ENCODE measurements at regions not wholly inside any gene's neighbourhood (a gene's known extent, or its start where the extent isn't known, plus 50 kb on each side); places are given as distances from the start of the nearest gene placed in this dataset.

DNA sequence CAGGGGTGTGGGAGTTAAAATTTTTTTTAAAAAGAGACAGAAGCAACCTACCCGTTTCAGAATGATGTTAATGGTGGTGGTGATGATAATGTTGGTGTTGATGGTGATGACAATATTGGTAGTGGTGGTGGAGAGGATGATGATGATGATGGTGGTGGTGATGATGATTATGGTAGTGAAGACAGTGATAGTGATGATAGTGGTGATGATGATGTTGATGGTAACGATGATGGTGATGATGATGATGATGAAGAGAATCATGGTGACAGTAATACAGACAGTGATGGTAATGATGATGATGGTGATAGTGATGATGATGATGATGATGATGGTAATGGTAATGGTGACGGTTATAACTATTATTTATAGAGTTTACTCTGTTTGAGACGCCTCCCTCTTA lies 117.6 kb downstream of the ICE1 start:
- H3K4me3 ChIP-seq (ENCODE audit: low read depth, low read length), result no peak overlapping the region
- DNase-seq (ENCODE audit: low read depth), result no peak
- TF ChIP-seq, protein P1, sequence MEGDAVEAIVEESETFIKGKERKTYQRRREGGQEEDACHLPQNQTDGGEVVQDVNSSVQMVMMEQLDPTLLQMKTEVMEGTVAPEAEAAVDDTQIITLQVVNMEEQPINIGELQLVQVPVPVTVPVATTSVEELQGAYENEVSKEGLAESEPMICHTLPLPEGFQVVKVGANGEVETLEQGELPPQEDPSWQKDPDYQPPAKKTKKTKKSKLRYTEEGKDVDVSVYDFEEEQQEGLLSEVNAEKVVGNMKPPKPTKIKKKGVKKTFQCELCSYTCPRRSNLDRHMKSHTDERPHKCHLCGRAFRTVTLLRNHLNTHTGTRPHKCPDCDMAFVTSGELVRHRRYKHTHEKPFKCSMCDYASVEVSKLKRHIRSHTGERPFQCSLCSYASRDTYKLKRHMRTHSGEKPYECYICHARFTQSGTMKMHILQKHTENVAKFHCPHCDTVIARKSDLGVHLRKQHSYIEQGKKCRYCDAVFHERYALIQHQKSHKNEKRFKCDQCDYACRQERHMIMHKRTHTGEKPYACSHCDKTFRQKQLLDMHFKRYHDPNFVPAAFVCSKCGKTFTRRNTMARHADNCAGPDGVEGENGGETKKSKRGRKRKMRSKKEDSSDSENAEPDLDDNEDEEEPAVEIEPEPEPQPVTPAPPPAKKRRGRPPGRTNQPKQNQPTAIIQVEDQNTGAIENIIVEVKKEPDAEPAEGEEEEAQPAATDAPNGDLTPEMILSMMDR (IDR thresholded peaks at IDR 0.05; ENCODE audit: insufficient read depth, low read length), result no peak
